ENCODE measurements at regions not wholly inside any gene's neighbourhood (a gene's known extent, or its start where the extent isn't known, plus 50 kb on each side); places are given as distances from the start of the nearest gene placed in this dataset.
"Not testable (repeated sequence)": the region's sequence is repeated elsewhere in the genome, so short reads cannot be mapped to it uniquely, and the experiment has no call there.

DNA sequence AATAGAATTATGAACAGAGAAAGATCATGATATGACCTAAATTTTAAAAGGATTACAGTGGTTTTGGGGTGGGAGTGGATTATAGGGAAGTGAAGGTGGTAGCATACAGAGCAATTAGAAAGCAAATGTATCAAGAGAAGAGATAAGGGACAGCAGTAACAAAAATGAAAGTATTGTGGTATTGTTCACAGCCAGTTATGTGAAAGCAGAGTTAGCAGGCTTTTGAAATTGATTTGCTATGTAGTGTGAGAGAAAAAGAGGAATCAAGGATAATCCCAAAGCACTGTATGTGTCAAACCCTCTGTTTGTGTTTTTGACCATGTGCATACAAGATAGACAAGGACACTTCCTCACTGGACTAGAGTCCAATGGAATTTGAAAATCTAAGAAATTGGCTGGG, 1721.4 kb downstream of the PCDH9 start:
- TF ChIP-seq, protein P1, sequence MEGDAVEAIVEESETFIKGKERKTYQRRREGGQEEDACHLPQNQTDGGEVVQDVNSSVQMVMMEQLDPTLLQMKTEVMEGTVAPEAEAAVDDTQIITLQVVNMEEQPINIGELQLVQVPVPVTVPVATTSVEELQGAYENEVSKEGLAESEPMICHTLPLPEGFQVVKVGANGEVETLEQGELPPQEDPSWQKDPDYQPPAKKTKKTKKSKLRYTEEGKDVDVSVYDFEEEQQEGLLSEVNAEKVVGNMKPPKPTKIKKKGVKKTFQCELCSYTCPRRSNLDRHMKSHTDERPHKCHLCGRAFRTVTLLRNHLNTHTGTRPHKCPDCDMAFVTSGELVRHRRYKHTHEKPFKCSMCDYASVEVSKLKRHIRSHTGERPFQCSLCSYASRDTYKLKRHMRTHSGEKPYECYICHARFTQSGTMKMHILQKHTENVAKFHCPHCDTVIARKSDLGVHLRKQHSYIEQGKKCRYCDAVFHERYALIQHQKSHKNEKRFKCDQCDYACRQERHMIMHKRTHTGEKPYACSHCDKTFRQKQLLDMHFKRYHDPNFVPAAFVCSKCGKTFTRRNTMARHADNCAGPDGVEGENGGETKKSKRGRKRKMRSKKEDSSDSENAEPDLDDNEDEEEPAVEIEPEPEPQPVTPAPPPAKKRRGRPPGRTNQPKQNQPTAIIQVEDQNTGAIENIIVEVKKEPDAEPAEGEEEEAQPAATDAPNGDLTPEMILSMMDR (IDR thresholded peaks at IDR 0.05): no peak
- no peak for ATAC-seq (ENCODE audit: low FRiP score)
- no peak for DNase-seq (ENCODE audit: low spot score)

DNA sequence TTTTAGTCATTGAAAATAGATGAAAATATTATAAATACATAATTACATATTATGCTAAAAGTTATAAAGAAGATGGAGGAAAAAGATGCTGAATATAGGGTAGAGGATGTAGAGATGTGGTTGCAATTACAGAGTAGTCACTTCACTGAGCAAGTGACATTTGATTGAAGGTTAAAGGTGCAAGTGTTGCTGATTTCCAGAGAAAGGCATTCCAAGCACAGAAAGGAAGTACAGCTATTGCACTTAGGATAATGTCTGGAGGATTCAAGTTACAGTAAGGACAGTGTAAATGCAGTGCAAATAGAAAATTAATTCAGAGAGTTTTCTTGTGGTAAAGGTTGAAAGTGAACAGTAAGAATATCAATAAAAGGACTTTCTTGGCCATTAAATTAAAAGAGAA, 1721.8 kb downstream of the PCDH9 start:
- TF ChIP-seq, protein P1 (IDR thresholded peaks at IDR 0.05): no peak
- DNase-seq (ENCODE audit: low spot score) (no peak), ATAC-seq (ENCODE audit: low FRiP score) (no peak)

DNA sequence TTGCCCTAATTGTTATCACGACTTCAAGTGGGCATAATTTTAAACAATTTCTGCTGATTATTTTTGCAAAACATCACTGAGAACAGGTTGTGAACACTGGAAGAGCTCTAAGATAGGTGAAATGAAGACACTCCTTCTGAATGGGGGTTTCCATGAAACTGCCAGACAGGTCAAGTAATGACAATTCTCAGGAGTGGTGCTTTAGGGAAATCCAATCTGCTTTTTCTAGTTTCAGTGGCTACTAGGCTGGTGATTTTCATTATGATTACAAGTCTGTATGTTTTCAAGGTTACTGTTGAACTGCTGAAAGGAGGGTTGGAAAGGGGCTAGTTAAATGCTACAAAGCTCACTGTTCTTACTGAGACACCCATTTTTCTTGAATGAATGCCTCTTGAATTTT, 1724.2 kb downstream of the PCDH9 start:
- DNase-seq (ENCODE audit: low spot score) (no peak), ATAC-seq (ENCODE audit: low FRiP score) (no peak)
- TF ChIP-seq, protein P1 (IDR thresholded peaks at IDR 0.05): no peak

DNA sequence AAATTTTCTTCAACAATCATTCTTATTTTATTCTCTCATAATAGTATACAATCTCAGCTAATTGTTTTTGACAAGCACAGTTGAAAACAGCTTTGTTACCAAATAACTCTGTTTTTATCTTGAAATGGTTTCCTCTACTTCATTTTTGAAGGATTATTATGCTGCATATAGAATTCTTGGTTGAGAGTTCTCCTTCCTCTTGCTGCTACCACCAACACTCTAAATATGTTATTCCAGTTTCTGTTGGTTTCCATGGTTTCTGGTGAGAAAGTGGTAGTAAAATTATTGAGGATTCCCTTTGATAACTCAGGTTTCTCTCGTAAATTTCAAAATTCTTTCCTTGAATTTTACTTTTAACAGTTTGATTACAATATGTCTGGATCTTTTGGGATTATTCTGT, 1725.9 kb downstream of the PCDH9 start:
- DNase-seq (ENCODE audit: low spot score) (no peak), ATAC-seq (ENCODE audit: low FRiP score) (no peak)
- TF ChIP-seq, protein P1 (IDR thresholded peaks at IDR 0.05): no peak

DNA sequence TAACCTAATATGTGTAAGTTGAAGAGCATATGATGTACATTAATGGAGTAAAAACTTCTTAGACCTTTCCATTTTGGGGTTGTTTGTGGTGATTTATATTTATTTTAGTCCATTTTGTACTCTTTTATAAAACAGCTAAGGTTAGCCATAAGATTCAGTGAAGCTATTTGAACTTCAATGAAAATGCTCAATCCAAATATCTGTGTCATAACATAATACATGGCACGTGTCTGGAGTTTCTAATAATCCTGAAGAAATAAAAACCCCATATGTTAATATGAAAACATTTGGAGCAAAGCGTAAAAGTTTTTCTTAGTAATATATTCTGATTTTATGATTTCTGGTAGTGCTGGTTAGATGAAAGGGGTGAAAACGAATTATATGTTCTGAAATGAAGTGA, 1729.7 kb downstream of the PCDH9 start:
- DNase-seq (ENCODE audit: low spot score): no peak
- TF ChIP-seq, protein P1 (IDR thresholded peaks at IDR 0.05): no peak
- ATAC-seq (ENCODE audit: low FRiP score): no peak

DNA sequence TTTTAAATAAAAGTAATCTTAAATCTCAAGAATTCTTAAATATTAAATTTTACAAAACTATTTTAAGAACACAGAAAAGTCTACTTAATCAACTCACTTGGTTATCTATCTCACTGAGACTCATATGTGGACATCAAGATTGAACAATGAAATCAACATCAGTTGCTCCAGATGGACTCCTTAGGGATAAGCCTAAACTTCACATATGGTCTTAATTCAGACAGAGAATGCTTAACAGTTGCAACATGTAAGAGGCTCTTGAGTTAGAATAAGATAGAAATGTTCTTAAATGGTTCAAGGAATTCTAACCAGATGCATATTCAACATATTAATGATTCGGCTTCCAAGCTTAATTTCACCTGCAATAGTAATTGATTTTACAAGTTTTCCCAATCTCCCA, 1730.9 kb downstream of the PCDH9 start:
- ATAC-seq (ENCODE audit: low FRiP score): no peak
- TF ChIP-seq, protein P1 (IDR thresholded peaks at IDR 0.05): no peak
- no peak for DNase-seq (ENCODE audit: low spot score)

DNA sequence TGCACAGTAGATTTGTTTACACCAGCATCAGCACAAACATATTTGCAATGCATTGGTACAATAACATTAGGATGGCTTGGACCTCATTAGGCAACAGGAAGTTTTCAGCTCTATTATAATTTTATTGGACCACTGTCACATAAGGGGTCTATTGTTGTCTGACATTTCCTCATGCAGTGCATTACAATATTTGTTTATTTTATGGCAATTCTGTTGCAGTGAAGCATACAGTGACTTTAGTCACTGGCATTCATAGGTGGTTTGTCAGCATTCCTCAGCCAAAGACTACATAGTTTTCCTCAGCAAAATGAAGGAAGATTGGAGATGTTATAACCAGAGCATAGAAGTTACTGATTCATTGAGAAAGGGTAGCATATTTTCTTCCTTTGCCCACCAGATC, 1732.9 kb downstream of the PCDH9 start:
- TF ChIP-seq, protein P1 (IDR thresholded peaks at IDR 0.05): no peak
- no peak for ATAC-seq (ENCODE audit: low FRiP score)
- no peak for DNase-seq (ENCODE audit: low spot score)

DNA sequence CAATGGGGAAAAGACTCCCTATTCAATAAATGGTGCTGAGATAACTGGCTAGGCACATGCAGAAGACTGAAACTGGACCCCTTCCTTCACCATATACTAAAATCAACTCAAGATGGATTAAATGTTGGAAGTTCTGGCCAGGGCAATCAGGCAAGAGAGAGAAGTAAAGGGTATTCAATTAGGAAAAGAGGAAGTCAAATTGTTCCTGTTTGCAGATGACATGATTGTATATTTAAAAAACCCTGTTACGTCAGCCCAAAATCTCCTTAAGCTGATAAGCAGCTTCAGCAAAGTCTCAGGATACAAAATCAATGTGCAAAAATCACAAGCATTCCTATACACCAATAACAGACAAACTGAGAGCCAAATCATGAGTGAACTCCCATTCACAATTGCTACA, 1739.4 kb downstream of the PCDH9 start:
- not testable (repeated sequence) for DNase-seq (ENCODE audit: low spot score); ATAC-seq (ENCODE audit: low FRiP score)

Measured in omental fat pad (tissue), 3 donors.